ENCODE measurements at regions not wholly inside any gene's neighbourhood (a gene's known extent, or its start where the extent isn't known, plus 50 kb on each side); places are given as distances from the start of the nearest gene placed in this dataset.

GRCh38 chr4:173934201-173934600, 349.3 kb downstream of the FBXO8 start:
- DNase-seq (ENCODE audit: low read depth in 2 of 2): peak; percentile 47 to 83
- H3K4me3 ChIP-seq (replicated peaks in 1 of 2; ENCODE audit: low read depth in 2 of 2, low read length in 2 of 2): no peak overlapping the region
- no peak for TF ChIP-seq CTCF (IDR thresholded peaks at IDR 0.05; ENCODE audit: low read depth, low read length)

GRCh38 chr4:173932701-173933100, 350.8 kb downstream of the FBXO8 start:
- no peak for DNase-seq (ENCODE audit: low read depth in 2 of 2)
- no peak overlapping the region for H3K4me3 ChIP-seq (replicated peaks in 1 of 2; ENCODE audit: low read depth in 2 of 2, low read length in 2 of 2)
- TF ChIP-seq CTCF (IDR thresholded peaks at IDR 0.05; ENCODE audit: low read depth, low read length): no peak

GRCh38 chr4:173930329-173930967, 353.0 kb downstream of the FBXO8 start:
- no peak overlapping the region for H3K4me3 ChIP-seq (replicated peaks in 1 of 2; ENCODE audit: low read depth in 2 of 2, low read length in 2 of 2)
- TF ChIP-seq CTCF (IDR thresholded peaks at IDR 0.05; ENCODE audit: low read depth, low read length): no peak
- DNase-seq (ENCODE audit: low read depth in 2 of 2): no peak

GRCh38 chr4:173929921-173930320, 353.5 kb downstream of the FBXO8 start:
- no peak for DNase-seq (ENCODE audit: low read depth in 2 of 2)
- no peak for TF ChIP-seq CTCF (IDR thresholded peaks at IDR 0.05; ENCODE audit: low read depth, low read length)
- no peak overlapping the region for H3K4me3 ChIP-seq (replicated peaks in 1 of 2; ENCODE audit: low read depth in 2 of 2, low read length in 2 of 2)

GRCh38 chr4:173924561-173924960, 358.9 kb downstream of the FBXO8 start:
- no peak for TF ChIP-seq CTCF (IDR thresholded peaks at IDR 0.05; ENCODE audit: low read depth, low read length)
- H3K4me3 ChIP-seq (replicated peaks in 1 of 2; ENCODE audit: low read depth in 2 of 2, low read length in 2 of 2): no peak overlapping the region
- peak in 1 of 2 donors; percentile 19 for DNase-seq (ENCODE audit: low read depth in 2 of 2)

GRCh38 chr4:173919861-173920260, 363.6 kb downstream of the FBXO8 start:
- no peak overlapping the region for H3K4me3 ChIP-seq (replicated peaks in 1 of 2; ENCODE audit: low read depth in 2 of 2, low read length in 2 of 2)
- TF ChIP-seq CTCF (IDR thresholded peaks at IDR 0.05; ENCODE audit: low read depth, low read length): no peak
- no peak for DNase-seq (ENCODE audit: low read depth in 2 of 2)

GRCh38 chr4:173919196-173919595, 364.3 kb downstream of the FBXO8 start:
- DNase-seq (ENCODE audit: low read depth in 2 of 2): no peak
- no peak for TF ChIP-seq CTCF (IDR thresholded peaks at IDR 0.05; ENCODE audit: low read depth, low read length)
- H3K4me3 ChIP-seq (replicated peaks in 1 of 2; ENCODE audit: low read depth in 2 of 2, low read length in 2 of 2): no peak overlapping the region
